H9 (cell line): ENCODE measurements at regions not wholly inside any gene's neighbourhood (a gene's known extent, or its start where the extent isn't known, plus 50 kb on each side); places are given as distances from the start of the nearest gene placed in this dataset.

ENCODE experiments used
- DNase-seq: peaks from one replicate; pipeline ENCODE4 v3.0.0-alpha.2; 2017
- H2AFZ ChIP-seq: one replicate; pipeline ENCODE4 v1.6.1; 2013; ENCODE audit warnings: mild to moderate bottlenecking, low read length, control low read depth, moderate library complexity
- H2AK5ac ChIP-seq: 2 replicates; pipeline ENCODE4 v1.6.1; 2013; ENCODE audit warnings: low read length, control low read depth, mixed read lengths; ENCODE audit not compliant: insufficient read length
- H2BK120ac ChIP-seq: one replicate; pipeline ENCODE4 v1.6.1; 2013; ENCODE audit warnings: low read depth, mild to moderate bottlenecking, low read length, control low read depth, inconsistent platforms; ENCODE audit not compliant: poor library complexity, severe bottlenecking
- H2BK12ac ChIP-seq: 2 replicates; pipeline ENCODE4 v1.6.1; 2013; ENCODE audit warnings: low read length, control low read depth, mixed read lengths, low read depth; ENCODE audit not compliant: insufficient read length
- H2BK15ac ChIP-seq: 2 replicates; pipeline ENCODE4 v1.6.1; 2013; ENCODE audit warnings: low read depth, low read length, control low read depth
- H2BK20ac ChIP-seq: one replicate; pipeline ENCODE4 v1.6.1; 2013; ENCODE audit warnings: low read depth, mild to moderate bottlenecking, low read length, control low read depth, inconsistent platforms; ENCODE audit not compliant: poor library complexity, severe bottlenecking
- H2BK5ac ChIP-seq: 2 replicates; pipeline ENCODE4 v1.6.1; 2013; ENCODE audit warnings: low read length, control low read depth, mixed read lengths; ENCODE audit not compliant: insufficient read length
- H3K14ac ChIP-seq: 2 replicates; pipeline ENCODE4 v1.6.1; 2013; ENCODE audit warnings: low read length, control low read depth; ENCODE audit not compliant: insufficient read depth
- H3K18ac ChIP-seq: 2 replicates; pipeline ENCODE4 v1.6.1; 2013; ENCODE audit warnings: low read depth, mild to moderate bottlenecking, mixed read lengths, low read length, control low read depth; ENCODE audit not compliant: insufficient read length
- H3K23ac ChIP-seq: 2 replicates; pipeline ENCODE4 v1.6.1; 2013; ENCODE audit warnings: low read length, control low read depth, mixed read lengths, low read depth; ENCODE audit not compliant: insufficient read length
- H3K23me2 ChIP-seq: 2 replicates; pipeline ENCODE4 v1.6.1; 2013; ENCODE audit warnings: low read depth, mild to moderate bottlenecking, mixed read lengths, low read length, control low read depth; ENCODE audit not compliant: insufficient read length, poor library complexity, severe bottlenecking
- H3K27ac ChIP-seq: 2 replicates; pipeline ENCODE4 v1.5.1; 2013; ENCODE audit warnings: low read length, control low read depth, mixed read lengths, low read depth; ENCODE audit not compliant: insufficient read length
- H3K27me3 ChIP-seq: 2 replicates; pipeline ENCODE4 v1.6.1; 2013; ENCODE audit warnings: low read length, control low read depth, inconsistent platforms; ENCODE audit not compliant: insufficient read depth
- H3K4ac ChIP-seq: 2 replicates; pipeline ENCODE4 v1.6.1; 2013; ENCODE audit warnings: low read depth, mild to moderate bottlenecking, control low read depth, inconsistent platforms, low read length, moderate library complexity
- H3K4me1 ChIP-seq: 2 replicates; pipeline ENCODE4 v1.6.1; 2013; ENCODE audit warnings: low read length, control low read depth, inconsistent platforms; ENCODE audit not compliant: insufficient read depth
- H3K4me2 ChIP-seq: 2 replicates; pipeline ENCODE4 v1.6.1; 2013; ENCODE audit warnings: low read length, control low read depth, mixed read lengths; ENCODE audit not compliant: insufficient read length, insufficient read depth
- H3K56ac ChIP-seq: 2 replicates; pipeline ENCODE4 v1.6.1; 2013; ENCODE audit warnings: low read depth, mild to moderate bottlenecking, mixed read lengths, low read length, control low read depth; ENCODE audit not compliant: insufficient read length
- H3K79me1 ChIP-seq: 2 replicates; pipeline ENCODE4 v1.6.1; 2013; ENCODE audit warnings: low read depth, mild to moderate bottlenecking, moderate library complexity, low read length, control low read depth, inconsistent platforms; ENCODE audit not compliant: insufficient read depth, poor library complexity, severe bottlenecking
- H3K79me2 ChIP-seq: 2 replicates; pipeline ENCODE4 v1.6.1; 2013; ENCODE audit warnings: low read length, control low read depth, inconsistent platforms; ENCODE audit not compliant: insufficient read depth
- H3K9ac ChIP-seq: 2 replicates; pipeline ENCODE4 v1.6.1; 2013; ENCODE audit warnings: low read length, control low read depth, mixed read lengths; ENCODE audit not compliant: insufficient read length; ENCODE audit errors: extremely low read depth
- H3K9me3 ChIP-seq: one replicate; pipeline ENCODE4 v1.6.1; 2013; ENCODE audit warnings: low read depth, low read length, inconsistent platforms; ENCODE audit not compliant: control insufficient read depth
- H3T11ph ChIP-seq: one replicate; pipeline ENCODE4 v1.6.1; 2013; ENCODE audit warnings: mild to moderate bottlenecking, low read length, control low read depth, inconsistent platforms
- H4K20me1 ChIP-seq: one replicate; pipeline ENCODE4 v1.6.1; 2013; ENCODE audit not compliant: control insufficient read depth, insufficient read length, insufficient read depth
- H4K5ac ChIP-seq: 2 replicates; pipeline ENCODE4 v1.6.1; 2013; ENCODE audit warnings: low read depth, mild to moderate bottlenecking, mixed read lengths, low read length, control low read depth; ENCODE audit not compliant: insufficient read length
- H4K8ac ChIP-seq: replicated peaks from 2 replicates; pipeline ENCODE4 v1.6.1; 2013; ENCODE audit warnings: low read length, control low read depth, mixed read lengths, low read depth; ENCODE audit not compliant: insufficient read length
- H4K91ac ChIP-seq: 2 replicates; pipeline ENCODE4 v1.6.1; 2013; ENCODE audit warnings: low read depth, mild to moderate bottlenecking, moderate library complexity, mixed read lengths, low read length, control low read depth; ENCODE audit not compliant: insufficient read length
- H3K27ac Mint-ChIP-seq, 3 experiments: 2 replicates in 2 of 3; 3 replicates in 1 of 3; pipeline ENCODE4 v1.8.0; 2020 to 2021; ENCODE audit warnings: mixed read lengths in 3 of 3, mild to moderate bottlenecking in 1 of 3, moderate library complexity in 1 of 3
- H3K27me3 Mint-ChIP-seq: 2 replicates; pipeline ENCODE4 v1.8.0; 2021; ENCODE audit warnings: low read depth, mild to moderate bottlenecking, moderate library complexity, mixed read lengths
- H3K36me3 Mint-ChIP-seq, 3 experiments: 2 replicates in 2 of 3; 3 replicates in 1 of 3; pipeline ENCODE4 v1.8.0; 2020 to 2021; ENCODE audit warnings: low read depth in 3 of 3, mixed read lengths in 3 of 3; ENCODE audit not compliant: insufficient read depth in 1 of 3
- H3K4me1 Mint-ChIP-seq, 2 experiments: 2 replicates each; pipeline ENCODE4 v1.8.0; 2020; ENCODE audit warnings: mixed read lengths in 2 of 2
- H3K4me3 Mint-ChIP-seq, 2 experiments: 2 replicates in 1 of 2; 3 replicates in 1 of 2; pipeline ENCODE4 v1.8.0; 2020 to 2021; ENCODE audit warnings: mild to moderate bottlenecking in 2 of 2, mixed read lengths in 2 of 2, moderate library complexity in 1 of 2
- H3K9me3 Mint-ChIP-seq, 2 experiments: 2 replicates in 1 of 2; 3 replicates in 1 of 2; pipeline ENCODE4 v1.8.0; 2020; ENCODE audit warnings: mild to moderate bottlenecking in 2 of 2, mixed read lengths in 2 of 2, moderate library complexity in 1 of 2
- WGBS: extraction: QIAGEN DNeasy Blood & Tissue Kit; methylation state at CpG from one replicate; pipeline ENCODE4 v1.1.7; 2013; ENCODE audit warnings: missing lambda C conversion rate, low lambda C conversion rate, mixed read lengths; ENCODE audit not compliant: insufficient read length; ENCODE audit errors: extremely low coverage; 5-methylcytosine and 5-hydroxymethylcytosine counted together
- TF ChIP-seq, protein P1 (sequence below): fragments of 200-600 bp; sonication (generic); conservative IDR thresholded peaks from 3 replicates; pipeline ENCODE4 v1.8.0; 2021; ENCODE audit warnings: antibody characterized with exemption, mild to moderate bottlenecking

DNA sequence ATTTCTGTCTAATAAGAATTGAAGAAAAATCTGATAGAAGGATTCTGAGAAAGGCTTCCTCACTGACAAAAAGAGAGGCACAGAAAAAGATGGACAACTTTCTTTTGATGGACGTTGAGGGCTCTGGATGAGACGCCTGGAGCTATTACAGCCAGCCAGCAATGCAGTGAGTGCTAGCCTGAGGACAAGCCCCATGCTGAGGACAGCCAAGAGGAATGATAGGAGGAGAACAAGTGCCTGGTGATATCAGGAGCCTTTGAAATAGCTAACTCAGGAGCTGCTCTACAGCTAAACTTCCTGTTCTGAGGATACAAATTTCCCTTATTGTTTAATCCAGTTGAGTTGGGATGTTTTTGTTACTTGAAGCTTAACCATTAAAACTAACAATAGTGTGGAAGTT, 212.3 kb downstream of the COG6 start:
- TF ChIP-seq, protein P1, sequence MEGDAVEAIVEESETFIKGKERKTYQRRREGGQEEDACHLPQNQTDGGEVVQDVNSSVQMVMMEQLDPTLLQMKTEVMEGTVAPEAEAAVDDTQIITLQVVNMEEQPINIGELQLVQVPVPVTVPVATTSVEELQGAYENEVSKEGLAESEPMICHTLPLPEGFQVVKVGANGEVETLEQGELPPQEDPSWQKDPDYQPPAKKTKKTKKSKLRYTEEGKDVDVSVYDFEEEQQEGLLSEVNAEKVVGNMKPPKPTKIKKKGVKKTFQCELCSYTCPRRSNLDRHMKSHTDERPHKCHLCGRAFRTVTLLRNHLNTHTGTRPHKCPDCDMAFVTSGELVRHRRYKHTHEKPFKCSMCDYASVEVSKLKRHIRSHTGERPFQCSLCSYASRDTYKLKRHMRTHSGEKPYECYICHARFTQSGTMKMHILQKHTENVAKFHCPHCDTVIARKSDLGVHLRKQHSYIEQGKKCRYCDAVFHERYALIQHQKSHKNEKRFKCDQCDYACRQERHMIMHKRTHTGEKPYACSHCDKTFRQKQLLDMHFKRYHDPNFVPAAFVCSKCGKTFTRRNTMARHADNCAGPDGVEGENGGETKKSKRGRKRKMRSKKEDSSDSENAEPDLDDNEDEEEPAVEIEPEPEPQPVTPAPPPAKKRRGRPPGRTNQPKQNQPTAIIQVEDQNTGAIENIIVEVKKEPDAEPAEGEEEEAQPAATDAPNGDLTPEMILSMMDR = no peak
- no peak overlapping the region for H3K4me3 Mint-ChIP-seq
- H3K27ac Mint-ChIP-seq = no peak overlapping the region
- no peak overlapping the region for H2BK5ac ChIP-seq
- no peak overlapping the region for H2AK5ac ChIP-seq
- no peaks in the 10 kb centered on the region for H3K27me3 Mint-ChIP-seq
- no peak overlapping the region for H3K4ac ChIP-seq
- H3T11ph ChIP-seq = no peak overlapping the region
- H3K23ac ChIP-seq = no peak overlapping the region
- H4K5ac ChIP-seq = no peak overlapping the region
- H3K4me1 ChIP-seq = no peaks in the 10 kb centered on the region
- no peak overlapping the region for H3K27ac ChIP-seq
- H3K23me2 ChIP-seq = no peaks in the 10 kb centered on the region
- no peak overlapping the region for H4K8ac ChIP-seq
- no peak overlapping the region for H4K91ac ChIP-seq
- H3K36me3 Mint-ChIP-seq = no peaks in the 10 kb centered on the region
- H4K20me1 ChIP-seq = no peaks in the 10 kb centered on the region
- no peak overlapping the region for H2BK15ac ChIP-seq
- H3K79me1 ChIP-seq = no peaks in the 10 kb centered on the region
- no peak overlapping the region for H3K56ac ChIP-seq
- no peak overlapping the region for H3K18ac ChIP-seq
- no peaks in the 10 kb centered on the region for H3K9me3 ChIP-seq
- H3K9me3 Mint-ChIP-seq = no peaks in the 10 kb centered on the region
- H2BK120ac ChIP-seq = no peak overlapping the region
- no peak for DNase-seq
- no peak overlapping the region for H2AFZ ChIP-seq
- no peak overlapping the region for H2BK20ac ChIP-seq
- H3K27me3 ChIP-seq = no peaks in the 10 kb centered on the region
- peaks cover 0 to 4% of the 10 kb centered on the region in 2 experiments; a peak in 1 of 4 replicates for H3K4me1 Mint-ChIP-seq
- no peak overlapping the region for H2BK12ac ChIP-seq
- H3K9ac ChIP-seq = no peak overlapping the region
- no peaks in the 10 kb centered on the region for H3K79me2 ChIP-seq
- WGBS = no CpG with 5 or more reads among the region's 2 CpGs
- H3K14ac ChIP-seq = no peak overlapping the region
- H3K4me2 ChIP-seq = no peak overlapping the region
